GM21528 (cell line): ENCODE measurements at regions not wholly inside any gene's neighbourhood (a gene's known extent, or its start where the extent isn't known, plus 50 kb on each side); places are given as distances from the start of the nearest gene placed in this dataset.

ENCODE experiments used
- ATAC-seq: cut with Tn5 transposase; IDR thresholded peaks from one replicate; pipeline ENCODE4 v1.9.1; 2021; ENCODE audit warnings: mild to moderate bottlenecking, moderate library complexity; ENCODE audit not compliant: unreplicated experiment, low FRiP score

DNA sequence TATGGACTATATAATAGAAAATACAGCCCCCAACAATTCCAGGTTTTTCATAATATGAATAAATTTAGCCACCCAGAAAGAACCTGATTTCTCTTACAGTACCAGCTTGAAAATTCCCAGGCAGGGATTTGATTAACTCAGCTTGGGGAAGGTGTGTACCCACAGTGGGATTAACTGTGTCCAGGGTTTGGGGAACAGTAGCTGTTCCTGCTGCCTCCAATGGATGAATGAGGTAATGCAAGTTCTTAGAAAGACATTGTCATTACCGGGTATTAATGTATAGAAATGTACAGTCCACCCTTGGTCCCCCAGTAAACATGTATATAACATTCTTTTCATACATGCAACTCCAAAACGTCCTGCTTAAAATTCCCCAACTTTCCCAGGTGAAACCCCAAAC lies 115.6 kb downstream of the LRIG3 start:
- ATAC-seq = no peak

- ATAC-seq = no peak
Measured at GRCh38 chr12:58809064-58809607, 111.2 kb downstream of the LRIG3 start.

DNA sequence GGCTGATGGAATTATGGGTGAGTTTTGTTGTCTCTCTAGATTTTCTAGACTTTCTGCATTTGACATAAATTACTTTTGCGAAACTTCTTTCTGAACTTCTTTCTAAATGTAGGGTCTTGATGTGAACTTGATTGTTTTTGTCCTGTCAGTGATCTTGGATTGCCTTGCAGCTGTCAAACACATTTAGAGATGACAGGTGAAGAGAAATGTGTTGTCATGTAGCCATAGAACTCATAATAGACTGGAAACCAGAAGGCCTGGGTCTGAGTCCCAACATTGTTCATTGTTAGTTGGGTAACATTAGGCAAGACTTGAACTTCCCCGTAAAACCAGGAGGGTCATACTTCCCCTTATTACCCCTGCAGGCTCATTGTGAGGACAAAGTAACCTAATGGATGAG lies 109.0 kb downstream of the LRIG3 start:
- no peak for ATAC-seq

GRCh38 chr12:58812214-58812613 lies 108.1 kb downstream of the LRIG3 start:
- no peak for ATAC-seq

GRCh38 chr12:58814036-58814435 lies 106.3 kb downstream of the LRIG3 start:
- no peak for ATAC-seq

- ATAC-seq = no peak
Measured at GRCh38 chr12:58815235-58815634, 105.1 kb downstream of the LRIG3 start.

DNA sequence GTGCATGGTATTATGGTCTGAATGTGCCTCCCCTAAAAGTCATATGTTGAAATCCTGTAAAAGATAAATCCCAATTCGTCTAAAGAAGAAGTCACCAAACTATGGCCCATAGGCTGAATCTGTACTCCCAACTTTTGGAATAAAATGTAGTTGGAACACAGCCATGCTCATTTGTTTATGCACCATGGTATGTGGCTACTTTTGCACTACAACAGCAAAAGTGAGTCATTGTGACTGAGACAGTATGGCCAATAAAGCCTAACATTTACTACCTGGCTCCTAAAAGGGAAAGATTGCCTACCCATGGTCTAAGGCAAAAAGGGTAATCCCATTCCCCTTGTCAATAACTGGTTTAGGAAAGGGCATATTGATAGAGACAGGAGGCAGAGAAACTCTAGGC lies 101.8 kb downstream of the LRIG3 start:
- no peak for ATAC-seq

DNA sequence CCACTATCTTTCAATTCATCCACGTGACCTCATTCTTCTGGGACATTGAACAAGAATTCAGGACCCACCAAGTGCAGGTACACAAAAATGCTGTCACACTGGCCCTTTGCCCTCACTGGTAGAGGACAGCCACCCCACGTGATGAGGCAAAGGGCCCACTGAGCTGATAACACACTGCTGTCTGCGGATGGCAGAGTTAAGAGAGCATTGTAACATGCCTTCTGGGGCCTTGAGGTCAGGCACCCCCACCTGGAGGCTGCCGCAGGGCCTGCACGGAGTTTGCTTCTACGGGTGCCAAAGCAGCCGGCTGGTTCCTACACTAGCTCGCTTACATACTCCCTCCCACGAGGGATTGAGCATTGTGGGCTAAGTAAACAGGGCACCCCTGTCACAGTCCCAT lies 101.0 kb downstream of the LRIG3 start:
- ATAC-seq = no peak

DNA sequence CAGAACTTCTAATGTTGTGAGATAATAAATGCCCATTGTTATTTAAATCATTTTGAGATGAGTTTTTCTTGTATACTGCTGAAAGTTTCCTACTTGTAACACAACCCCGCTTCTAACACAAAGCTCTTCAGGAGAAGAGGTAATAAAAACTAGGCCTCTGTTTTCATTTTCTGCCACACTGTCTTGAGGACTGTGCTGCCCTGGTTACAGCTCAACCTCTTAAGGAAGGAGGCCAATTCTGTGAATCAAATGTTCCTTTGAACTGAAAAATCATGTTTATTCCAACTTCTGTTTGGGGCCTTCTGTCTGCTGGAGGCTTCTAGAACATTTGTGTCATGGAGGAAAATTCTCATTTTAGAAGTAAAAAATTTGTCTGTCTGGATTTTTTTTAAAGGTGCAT lies 100.3 kb downstream of the LRIG3 start:
- no peak for ATAC-seq
